AG04450 (cell line): ENCODE measurements at regions not wholly inside any gene's neighbourhood (a gene's known extent, or its start where the extent isn't known, plus 50 kb on each side); places are given as distances from the start of the nearest gene placed in this dataset.

Experiments used
- CTCF ChIA-PET: fragments of 300-600, 350-600 bp; formaldehyde crosslinking; extraction: SDS; loops from one replicate; lab custom pipeline; 2022; ENCODE audit warnings: antibody characterized with exemption, inconsistent platforms; lab: Charles Lee
- POLR2A ChIA-PET: fragments of 350-600 bp; formaldehyde crosslinking; extraction: SDS; loops from one replicate; lab custom pipeline; 2021; ENCODE audit warnings: antibody characterized with exemption, inconsistent platforms; lab: Yijun Ruan, JAX
- DNase-seq: peaks from one replicate; pipeline ENCODE4 v3.0.0-alpha.2; 2011; ENCODE audit warnings: low read depth, low spot score
- H3K27ac ChIP-seq: one replicate; pipeline ENCODE4 v1.5.1; 2012; ENCODE audit warnings: low read depth, low read length, control low read depth
- H3K27me3 ChIP-seq: one replicate; pipeline ENCODE4 v1.6.0; 2012; ENCODE audit warnings: low read length; ENCODE audit not compliant: control insufficient read depth, insufficient read depth
- H3K4me3 ChIP-seq: 2 replicates; pipeline ENCODE4 v1.5.1; 2011; ENCODE audit warnings: mild to moderate bottlenecking, low read depth, low read length, control low read depth
- H3K9me3 ChIP-seq: 2 replicates; pipeline ENCODE4 v1.5.1; 2012; ENCODE audit warnings: low read length; ENCODE audit not compliant: control insufficient read depth, insufficient read depth
- CTCF ChIP-seq: IDR thresholded peaks from 2 replicates; pipeline ENCODE4 v1.5.1; 2011; ENCODE audit warnings: low read depth, low read length, control low read depth, inconsistent platforms

DNA sequence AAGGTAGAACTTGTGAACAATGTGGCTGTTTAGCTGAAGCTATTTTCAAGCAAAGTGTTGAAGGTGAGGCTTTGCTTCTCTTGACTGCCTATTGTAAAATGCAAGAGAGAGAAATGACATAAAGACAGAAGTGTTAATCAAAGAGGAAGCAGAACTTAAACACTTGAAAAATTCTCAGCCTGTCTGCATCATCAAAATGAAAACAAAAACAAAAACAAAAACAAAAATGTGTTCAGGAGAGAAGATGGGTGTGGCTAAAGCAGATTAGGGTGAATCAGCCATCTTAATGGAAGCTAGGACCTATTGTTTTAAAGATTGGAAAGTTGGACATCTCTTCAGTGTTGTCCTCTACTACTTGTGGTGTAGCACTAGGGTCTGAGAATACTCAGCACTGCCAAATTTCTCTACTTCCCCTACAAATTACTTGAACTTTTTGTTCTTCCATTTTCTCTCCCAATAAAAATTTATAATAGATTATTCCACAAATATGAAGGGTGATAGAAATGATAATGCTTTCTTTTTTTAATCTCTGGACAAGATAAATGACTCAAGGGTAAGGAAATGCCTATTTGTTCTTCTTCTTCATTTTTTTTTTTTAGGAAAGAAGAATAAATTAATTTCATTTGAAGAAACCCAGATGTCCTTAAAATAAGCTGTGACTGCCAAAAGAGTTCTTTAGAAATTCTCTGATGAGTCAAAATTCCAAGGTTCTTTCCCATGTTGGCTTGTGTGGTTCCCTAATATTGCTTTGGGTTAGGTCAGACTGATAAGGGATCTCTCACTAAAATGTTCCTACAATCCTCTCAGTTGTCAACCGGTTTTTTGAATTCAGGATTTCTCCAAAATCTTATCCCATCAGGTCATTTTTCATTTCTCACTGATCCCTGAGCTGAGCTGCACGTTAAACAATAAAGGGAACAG is 571.2 kb upstream of the ZEB2 start:
- H3K9me3 ChIP-seq: no peaks in the 10 kb centered on the region
- CTCF ChIA-PET: no interaction called here
- no peak overlapping the region for H3K27ac ChIP-seq
- TF ChIP-seq CTCF: no peak
- no peak overlapping the region for H3K4me3 ChIP-seq
- POLR2A ChIA-PET: no interaction called here
- no peaks in the 10 kb centered on the region for H3K27me3 ChIP-seq
- no peak for DNase-seq

DNA sequence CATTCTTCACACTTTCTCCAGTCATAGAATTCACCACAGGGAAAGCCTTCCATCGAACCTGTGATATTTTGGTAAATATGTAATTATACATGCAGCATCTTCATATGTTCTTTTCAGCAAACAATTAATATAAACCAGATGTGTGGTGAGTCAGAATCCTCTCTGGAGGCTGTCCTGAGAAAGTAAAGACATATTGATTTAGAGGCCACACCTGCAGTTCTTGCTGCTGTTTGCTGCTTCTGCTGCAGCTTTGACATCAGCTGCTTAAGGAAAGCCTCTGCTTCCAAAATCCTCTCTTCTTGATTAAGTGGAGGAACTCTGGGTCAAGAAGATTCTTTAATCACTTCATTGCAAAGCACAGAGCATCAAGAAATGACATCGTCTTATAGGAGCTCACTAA is 568.8 kb upstream of the ZEB2 start:
- no peaks in the 10 kb centered on the region for H3K9me3 ChIP-seq
- H3K27ac ChIP-seq: no peak overlapping the region
- no peak for DNase-seq
- CTCF ChIA-PET: no interaction called here
- POLR2A ChIA-PET: no interaction called here
- no peaks in the 10 kb centered on the region for H3K27me3 ChIP-seq
- TF ChIP-seq CTCF: no peak
- no peak overlapping the region for H3K4me3 ChIP-seq

GRCh38 chr2:145086910-145087309 is 567.0 kb upstream of the ZEB2 start:
- ChIA-PET CTCF (no interaction called here), POLR2A (no interaction called here)
- no peaks in the 10 kb centered on the region for H3K9me3 ChIP-seq
- H3K4me3 ChIP-seq: no peak overlapping the region
- TF ChIP-seq CTCF: no peak
- H3K27me3 ChIP-seq: no peaks in the 10 kb centered on the region
- H3K27ac ChIP-seq: no peak overlapping the region
- DNase-seq: no peak

- no peaks in the 10 kb centered on the region for H3K9me3 ChIP-seq
- CTCF ChIA-PET: no interaction called here
- no peak overlapping the region for H3K4me3 ChIP-seq
- no peaks in the 10 kb centered on the region for H3K27me3 ChIP-seq
- H3K27ac ChIP-seq: no peak overlapping the region
- no peak for TF ChIP-seq CTCF
- POLR2A ChIA-PET: no interaction called here
- no peak for DNase-seq
These were observed 565.7 kb upstream of the ZEB2 start for GRCh38 chr2:145085612-145086011.

DNA sequence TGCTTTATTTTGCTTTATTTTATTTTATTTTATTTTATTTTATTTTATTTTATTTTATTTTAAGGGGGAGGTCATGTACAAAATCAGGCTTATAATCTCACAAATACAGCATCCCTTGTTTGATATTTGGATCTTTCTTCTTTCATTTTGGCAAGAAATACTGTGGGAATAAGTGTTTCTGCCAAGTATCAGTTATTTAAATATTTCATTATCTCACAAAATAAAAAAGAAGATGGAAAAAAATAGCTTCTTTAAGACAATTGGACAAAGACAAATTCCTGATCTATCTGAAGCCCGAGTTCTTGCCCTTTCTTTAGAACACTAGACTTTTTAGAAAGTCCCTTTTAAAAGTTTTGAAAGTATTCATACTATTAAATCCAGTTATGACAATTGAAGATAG is 560.5 kb upstream of the ZEB2 start:
- TF ChIP-seq CTCF: no peak
- no peak overlapping the region for H3K27ac ChIP-seq
- POLR2A ChIA-PET: no interaction called here

More for the DNA sequence above, 560.5 kb upstream of the ZEB2 start:
- Histone ChIP-seq H3K9me3 (no peaks in the 10 kb centered on the region), H3K27me3 (no peaks in the 10 kb centered on the region), H3K4me3 (no peak overlapping the region)
- no peak for DNase-seq
- CTCF ChIA-PET: interaction anchor here (0.6 kb wide), 1 partner anchor 1263 kb away, joined by 3 read pairs; no protein-coding TSS in a partner anchor
